ENCODE measurements at regions not wholly inside any gene's neighbourhood (a gene's known extent, or its start where the extent isn't known, plus 50 kb on each side); places are given as distances from the start of the nearest gene placed in this dataset.

GRCh38 chr4:159003420-159004253 is 99.2 kb upstream of the RAPGEF2 start:
- CTCF ChIA-PET: interaction anchor here (0.7 kb wide), 1 partner anchor 146 kb away, joined by 3 read pairs; no protein-coding TSS in a partner anchor

GRCh38 chr4:159006202-159006601 is 96.7 kb upstream of the RAPGEF2 start:
- Histone ChIP-seq H3K27me3 (ENCODE audit: control insufficient read depth in 2 of 2, insufficient read depth in 2 of 2, low read length in 2 of 2) (no peaks in the 10 kb centered on the region), H3K27ac (ENCODE audit: low read depth, low read length) (no peak overlapping the region), H3K36me3 (ENCODE audit: control insufficient read depth in 2 of 3, insufficient read depth in 3 of 3, low read length in 3 of 3) (no peaks in the 10 kb centered on the region), H3K9me3 (ENCODE audit: control insufficient read depth in 2 of 3, low read length in 3 of 3) (no peaks in the 10 kb centered on the region), H3K4me3 (ENCODE audit: low read length) (no peak overlapping the region), H3K4me1 (ENCODE audit: control insufficient read depth in 2 of 2, insufficient read depth in 2 of 2, low read length in 2 of 2) (no peaks in the 10 kb centered on the region)
- no peak overlapping the region for H3K4me3 Mint-ChIP-seq
- no peak overlapping the region for H3K27ac Mint-ChIP-seq
- H3K27me3 Mint-ChIP-seq: peaks cover 0 to 22% (median 13%) of the 10 kb centered on the region in 5 donors
- DNase-seq (no peak), ATAC-seq (no peak)
- no peaks in the 10 kb centered on the region for H3K36me3 Mint-ChIP-seq
- H3K4me1 Mint-ChIP-seq: peaks cover 0 to 7% (median 0%) of the 10 kb centered on the region in 7 donors
- peaks cover 0 to 5% (median 0%) of the 10 kb centered on the region in 11 donors for H3K9me3 Mint-ChIP-seq
- intact Hi-C loops (cut with micrococcal nuclease): no loop called here
- ChIA-PET POLR2A (no interaction called here), CTCF (interaction anchor here (0.8 kb wide), 1 partner anchor 180 kb away, joined by 3 read pairs; no protein-coding TSS in a partner anchor)

More at GRCh38 chr4:159003420-159004253, 99.2 kb upstream of the RAPGEF2 start:
- H3K36me3 Mint-ChIP-seq: no peaks in the 10 kb centered on the region
- intact Hi-C loops (cut with micrococcal nuclease): no loop called here
- no peak overlapping the region for H3K27ac Mint-ChIP-seq
- Histone ChIP-seq H3K27me3 (ENCODE audit: control insufficient read depth in 2 of 2, insufficient read depth in 2 of 2, low read length in 2 of 2) (no peaks in the 10 kb centered on the region), H3K4me1 (ENCODE audit: control insufficient read depth in 2 of 2, insufficient read depth in 2 of 2, low read length in 2 of 2) (no peaks in the 10 kb centered on the region), H3K36me3 (ENCODE audit: control insufficient read depth in 2 of 3, insufficient read depth in 3 of 3, low read length in 3 of 3) (no peaks in the 10 kb centered on the region), H3K4me3 (ENCODE audit: low read length) (no peak overlapping the region), H3K9me3 (ENCODE audit: control insufficient read depth in 2 of 3, low read length in 3 of 3) (no peaks in the 10 kb centered on the region), H3K27ac (ENCODE audit: low read depth, low read length) (no peak overlapping the region)
- POLR2A ChIA-PET: no interaction called here
- H3K27me3 Mint-ChIP-seq: peaks cover 0 to 23% (median 15%) of the 10 kb centered on the region in 5 donors
- DNase-seq (no peak), ATAC-seq (peak; percentile 40)
- no peak overlapping the region for H3K4me3 Mint-ChIP-seq
- peaks cover 0 to 7% (median 0%) of the 10 kb centered on the region in 7 donors for H3K4me1 Mint-ChIP-seq
- peaks cover 0 to 5% (median 0%) of the 10 kb centered on the region in 11 donors for H3K9me3 Mint-ChIP-seq

- Histone ChIP-seq H3K27me3 (ENCODE audit: control insufficient read depth in 2 of 2, insufficient read depth in 2 of 2, low read length in 2 of 2) (no peaks in the 10 kb centered on the region), H3K4me1 (ENCODE audit: control insufficient read depth in 2 of 2, insufficient read depth in 2 of 2, low read length in 2 of 2) (no peaks in the 10 kb centered on the region), H3K36me3 (ENCODE audit: control insufficient read depth in 2 of 3, insufficient read depth in 3 of 3, low read length in 3 of 3) (no peaks in the 10 kb centered on the region), H3K9me3 (ENCODE audit: control insufficient read depth in 2 of 3, low read length in 3 of 3) (no peaks in the 10 kb centered on the region), H3K4me3 (ENCODE audit: low read length) (no peak overlapping the region), H3K27ac (ENCODE audit: low read depth, low read length) (no peak overlapping the region)
- Mint-ChIP-seq H3K4me3 (no peak overlapping the region), H3K4me1 (peaks cover 0 to 4% (median 0%) of the 10 kb centered on the region in 7 donors), H3K27ac (no peak overlapping the region), H3K27me3 (peaks cover 0 to 10% (median 3%) of the 10 kb centered on the region in 5 donors), H3K36me3 (no peaks in the 10 kb centered on the region), H3K9me3 (peaks cover 0 to 3% (median 0%) of the 10 kb centered on the region in 11 donors)
- ATAC-seq (no peak), DNase-seq (no peak)
- ChIA-PET CTCF (no interaction called here), POLR2A (no interaction called here)
- intact Hi-C loops (cut with micrococcal nuclease): no loop called here
Observed at GRCh38 chr4:159008671-159009070, 94.2 kb upstream of the RAPGEF2 start.

- Histone ChIP-seq H3K9me3 (ENCODE audit: control insufficient read depth in 2 of 3, low read length in 3 of 3) (no peaks in the 10 kb centered on the region), H3K4me3 (ENCODE audit: low read length) (no peak overlapping the region), H3K27me3 (ENCODE audit: control insufficient read depth in 2 of 2, insufficient read depth in 2 of 2, low read length in 2 of 2) (no peaks in the 10 kb centered on the region), H3K27ac (ENCODE audit: low read depth, low read length) (no peak overlapping the region), H3K4me1 (ENCODE audit: control insufficient read depth in 2 of 2, insufficient read depth in 2 of 2, low read length in 2 of 2) (no peaks in the 10 kb centered on the region), H3K36me3 (ENCODE audit: control insufficient read depth in 2 of 3, insufficient read depth in 3 of 3, low read length in 3 of 3) (no peaks in the 10 kb centered on the region)
- ATAC-seq (no peak), DNase-seq (no peak)
- Mint-ChIP-seq H3K27me3 (peaks cover 0 to 10% (median 4%) of the 10 kb centered on the region in 5 donors), H3K36me3 (no peaks in the 10 kb centered on the region), H3K9me3 (peaks cover 0 to 3% (median 0%) of the 10 kb centered on the region in 11 donors), H3K27ac (no peak overlapping the region), H3K4me3 (no peak overlapping the region), H3K4me1 (peaks cover 0 to 4% (median 0%) of the 10 kb centered on the region in 7 donors)
- intact Hi-C loops (cut with micrococcal nuclease): no loop called here
- ChIA-PET POLR2A (no interaction called here), CTCF (no interaction called here)
Observed at GRCh38 chr4:159009521-159009920, 93.4 kb upstream of the RAPGEF2 start.

GRCh38 chr4:159010100-159010499 is 92.8 kb upstream of the RAPGEF2 start:
- no peak overlapping the region for H3K27ac Mint-ChIP-seq
- intact Hi-C loops (cut with micrococcal nuclease): no loop called here
- no peak overlapping the region for H3K4me3 Mint-ChIP-seq
- no peak overlapping the region for H3K4me3 ChIP-seq (ENCODE audit: low read length)
- H3K9me3 ChIP-seq (ENCODE audit: control insufficient read depth in 2 of 3, low read length in 3 of 3): no peaks in the 10 kb centered on the region
- peaks cover 0 to 10% (median 4%) of the 10 kb centered on the region in 5 donors for H3K27me3 Mint-ChIP-seq
- H3K27ac ChIP-seq (ENCODE audit: low read depth, low read length): no peak overlapping the region
- H3K4me1 ChIP-seq (ENCODE audit: control insufficient read depth in 2 of 2, insufficient read depth in 2 of 2, low read length in 2 of 2): no peaks in the 10 kb centered on the region
- peaks cover 0 to 3% (median 0%) of the 10 kb centered on the region in 11 donors for H3K9me3 Mint-ChIP-seq
- H3K36me3 ChIP-seq (ENCODE audit: control insufficient read depth in 2 of 3, insufficient read depth in 3 of 3, low read length in 3 of 3): no peaks in the 10 kb centered on the region
- H3K36me3 Mint-ChIP-seq: no peaks in the 10 kb centered on the region
- no peaks in the 10 kb centered on the region for H3K27me3 ChIP-seq (ENCODE audit: control insufficient read depth in 2 of 2, insufficient read depth in 2 of 2, low read length in 2 of 2)
- H3K4me1 Mint-ChIP-seq: peaks cover 0 to 4% (median 0%) of the 10 kb centered on the region in 7 donors
- ATAC-seq (no peak), DNase-seq (no peak)
- ChIA-PET CTCF (no interaction called here), POLR2A (no interaction called here)

- H3K27me3 Mint-ChIP-seq: peaks cover 0 to 10% (median 4%) of the 10 kb centered on the region in 5 donors
- ATAC-seq (no peak), DNase-seq (no peak)
- peaks cover 0 to 3% (median 0%) of the 10 kb centered on the region in 11 donors for H3K9me3 Mint-ChIP-seq
- H3K27me3 ChIP-seq (ENCODE audit: control insufficient read depth in 2 of 2, insufficient read depth in 2 of 2, low read length in 2 of 2): no peaks in the 10 kb centered on the region
- CTCF ChIA-PET: interaction anchor here (0.6 kb wide), 1 partner anchor 101 kb away, joined by 6 read pairs; no protein-coding TSS in a partner anchor
- no peaks in the 10 kb centered on the region for H3K4me1 ChIP-seq (ENCODE audit: control insufficient read depth in 2 of 2, insufficient read depth in 2 of 2, low read length in 2 of 2)
- H3K27ac Mint-ChIP-seq: no peak overlapping the region
- intact Hi-C loops (cut with micrococcal nuclease): no loop called here
- no peak overlapping the region for H3K4me3 ChIP-seq (ENCODE audit: low read length)
- no peaks in the 10 kb centered on the region for H3K36me3 ChIP-seq (ENCODE audit: control insufficient read depth in 2 of 3, insufficient read depth in 3 of 3, low read length in 3 of 3)
- H3K4me1 Mint-ChIP-seq: peaks cover 0 to 4% (median 0%) of the 10 kb centered on the region in 7 donors
- no peak overlapping the region for H3K4me3 Mint-ChIP-seq
- no peak overlapping the region for H3K27ac ChIP-seq (ENCODE audit: low read depth, low read length)
- H3K9me3 ChIP-seq (ENCODE audit: control insufficient read depth in 2 of 3, low read length in 3 of 3): no peaks in the 10 kb centered on the region
- H3K36me3 Mint-ChIP-seq: no peaks in the 10 kb centered on the region
- POLR2A ChIA-PET: no interaction called here
Observed at GRCh38 chr4:159010563-159011260, 92.2 kb upstream of the RAPGEF2 start.

Measured in naive thymus-derived CD4-positive, alpha-beta T cell (primary cell).